Epithelial cell of esophagus (primary cell): ENCODE measurements at regions not wholly inside any gene's neighbourhood (a gene's known extent, or its start where the extent isn't known, plus 50 kb on each side); places are given as distances from the start of the nearest gene placed in this dataset.
"Not testable (repeated sequence)": the region's sequence is repeated elsewhere in the genome, so short reads cannot be mapped to it uniquely, and the experiment has no call there.

Experiments
- DNase-seq: peaks from one replicate; pipeline ENCODE4 v3.0.0; 2010; ENCODE audit warnings: low read depth
- H3K4me3 ChIP-seq: 2 replicates; pipeline ENCODE4 v1.5.1; 2011; ENCODE audit warnings: mild to moderate bottlenecking, low read length, control low read depth
- TF ChIP-seq, protein P1 (sequence below): IDR thresholded peaks from 2 replicates; pipeline ENCODE4 v1.5.1; 2011; ENCODE audit warnings: low read depth, mild to moderate bottlenecking, low read length, control low read depth, inconsistent platforms; ENCODE audit not compliant: insufficient read depth; ENCODE audit errors: missing control alignments

DNA sequence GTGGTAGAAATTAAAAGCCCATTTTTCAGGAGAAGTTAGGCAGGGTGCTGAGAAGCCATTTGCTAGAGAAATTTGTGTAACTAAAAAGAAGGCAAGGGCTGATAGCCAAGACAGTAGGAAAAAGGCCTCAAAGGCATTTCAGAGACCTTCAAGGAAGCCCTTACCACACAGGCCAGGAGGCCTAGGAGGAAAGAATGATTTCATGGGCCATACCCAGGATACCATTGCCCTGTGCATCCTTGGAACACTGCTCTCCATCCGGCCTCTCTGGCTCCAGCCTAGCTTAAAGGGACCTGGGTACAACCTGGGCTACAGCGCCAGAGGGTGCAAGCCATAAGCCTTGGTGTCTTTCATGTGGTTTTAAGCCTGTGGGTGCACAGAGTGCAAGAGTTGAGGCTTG lies 193.6 kb upstream of the GRM7 start:
- TF ChIP-seq, protein P1, sequence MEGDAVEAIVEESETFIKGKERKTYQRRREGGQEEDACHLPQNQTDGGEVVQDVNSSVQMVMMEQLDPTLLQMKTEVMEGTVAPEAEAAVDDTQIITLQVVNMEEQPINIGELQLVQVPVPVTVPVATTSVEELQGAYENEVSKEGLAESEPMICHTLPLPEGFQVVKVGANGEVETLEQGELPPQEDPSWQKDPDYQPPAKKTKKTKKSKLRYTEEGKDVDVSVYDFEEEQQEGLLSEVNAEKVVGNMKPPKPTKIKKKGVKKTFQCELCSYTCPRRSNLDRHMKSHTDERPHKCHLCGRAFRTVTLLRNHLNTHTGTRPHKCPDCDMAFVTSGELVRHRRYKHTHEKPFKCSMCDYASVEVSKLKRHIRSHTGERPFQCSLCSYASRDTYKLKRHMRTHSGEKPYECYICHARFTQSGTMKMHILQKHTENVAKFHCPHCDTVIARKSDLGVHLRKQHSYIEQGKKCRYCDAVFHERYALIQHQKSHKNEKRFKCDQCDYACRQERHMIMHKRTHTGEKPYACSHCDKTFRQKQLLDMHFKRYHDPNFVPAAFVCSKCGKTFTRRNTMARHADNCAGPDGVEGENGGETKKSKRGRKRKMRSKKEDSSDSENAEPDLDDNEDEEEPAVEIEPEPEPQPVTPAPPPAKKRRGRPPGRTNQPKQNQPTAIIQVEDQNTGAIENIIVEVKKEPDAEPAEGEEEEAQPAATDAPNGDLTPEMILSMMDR: no peak
- H3K4me3 ChIP-seq: no peak overlapping the region
- DNase-seq: no peak

DNA sequence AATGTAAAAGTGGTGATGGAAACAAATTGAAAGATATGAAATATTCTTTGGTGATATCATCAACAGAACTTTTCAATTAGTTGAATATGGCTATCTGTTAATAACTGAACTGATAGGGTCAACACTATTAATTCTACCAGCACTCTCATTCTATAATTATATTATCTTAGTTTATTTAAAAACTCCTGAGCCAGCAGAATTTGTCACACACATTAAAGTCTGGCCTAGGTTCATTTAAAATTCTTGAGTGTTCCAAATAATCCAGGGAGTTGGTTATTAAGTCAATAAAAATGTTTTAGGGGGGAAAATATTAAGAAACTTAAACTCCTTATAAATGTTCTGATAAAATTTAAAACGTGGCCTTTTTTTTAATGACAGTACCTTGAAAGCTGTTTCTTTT lies 189.6 kb upstream of the GRM7 start:
- H3K4me3 ChIP-seq: no peak overlapping the region
- DNase-seq: no peak
- TF ChIP-seq, protein P1: no peak

GRCh38 chr3:6679510-6679909 lies 181.4 kb upstream of the GRM7 start:
- TF ChIP-seq, protein P1: no peak

GRCh38 chr3:6680119-6680806 lies 180.7 kb upstream of the GRM7 start:
- TF ChIP-seq, protein P1: no peak
- no peak overlapping the region for H3K4me3 ChIP-seq
- no peak for DNase-seq

More at GRCh38 chr3:6679510-6679909, 181.4 kb upstream of the GRM7 start:
- no peak for DNase-seq
- no peak overlapping the region for H3K4me3 ChIP-seq

DNA sequence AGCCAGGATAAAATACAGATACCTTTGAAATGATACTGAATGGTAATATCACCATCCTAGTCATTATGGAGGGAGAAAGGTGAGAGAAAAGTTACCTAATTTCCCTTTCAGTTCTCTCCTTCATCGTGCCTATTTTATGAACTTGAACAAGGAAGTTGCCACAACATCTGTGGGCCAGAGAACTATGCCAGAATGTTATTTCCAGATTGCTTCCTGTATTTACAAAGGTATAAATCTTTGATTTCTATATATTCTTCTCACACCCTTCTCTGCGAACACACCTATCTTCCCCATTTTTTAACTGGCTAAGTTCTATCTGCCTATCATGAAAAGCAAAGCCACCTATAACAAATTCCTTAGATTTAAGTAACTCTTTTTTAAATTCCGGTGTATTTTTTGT lies 163.6 kb upstream of the GRM7 start:
- H3K4me3 ChIP-seq: no peak overlapping the region
- TF ChIP-seq, protein P1: no peak
- no peak for DNase-seq

- no peak overlapping the region for H3K4me3 ChIP-seq
- TF ChIP-seq, protein P1: no peak
- DNase-seq: no peak
Observed at GRCh38 chr3:6697722-6698121, 163.2 kb upstream of the GRM7 start.

GRCh38 chr3:6704817-6705216 lies 156.1 kb upstream of the GRM7 start:
- not testable (repeated sequence) for H3K4me3 ChIP-seq

More at GRCh38 chr3:6704817-6705216, 156.1 kb upstream of the GRM7 start:
- DNase-seq: not testable (repeated sequence)
